Stimulated activated CD8-positive, alpha-beta memory T cell treated with anti-CD3 and anti-CD28 coated beads, Interleukin-2, amount 100 ng/mL, for 1 hour (primary cell): ENCODE measurements at regions not wholly inside any gene's neighbourhood (a gene's known extent, or its start where the extent isn't known, plus 50 kb on each side); places are given as distances from the start of the nearest gene placed in this dataset.

Source experiments
- DNase-seq, 2 donors: peaks; one replicate each; pipeline ENCODE4 v3.0.0-alpha.2; 2020; ENCODE audit warnings: low read depth in 2 of 2

DNA sequence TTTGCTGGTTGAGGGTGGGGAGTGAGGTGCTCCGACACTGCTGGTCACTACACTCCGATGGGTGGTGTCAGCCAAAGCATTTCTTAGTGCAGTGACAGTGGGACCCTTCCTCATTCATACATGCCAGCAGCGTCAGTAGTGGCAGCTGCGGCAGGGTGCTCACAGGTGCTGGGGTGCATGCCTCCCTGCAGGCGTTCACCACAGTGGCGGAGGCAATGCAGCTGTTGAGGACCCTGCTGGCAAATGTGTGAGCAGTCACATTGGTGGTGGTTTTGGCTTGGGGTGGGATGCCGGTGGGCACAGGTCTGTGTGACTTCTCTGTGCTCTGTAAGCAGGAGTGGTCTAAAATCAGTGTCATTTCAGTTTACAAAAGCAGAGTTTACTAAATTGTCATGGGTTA is 464.6 kb downstream of the FUT8 start:
- no peak for DNase-seq

DNA sequence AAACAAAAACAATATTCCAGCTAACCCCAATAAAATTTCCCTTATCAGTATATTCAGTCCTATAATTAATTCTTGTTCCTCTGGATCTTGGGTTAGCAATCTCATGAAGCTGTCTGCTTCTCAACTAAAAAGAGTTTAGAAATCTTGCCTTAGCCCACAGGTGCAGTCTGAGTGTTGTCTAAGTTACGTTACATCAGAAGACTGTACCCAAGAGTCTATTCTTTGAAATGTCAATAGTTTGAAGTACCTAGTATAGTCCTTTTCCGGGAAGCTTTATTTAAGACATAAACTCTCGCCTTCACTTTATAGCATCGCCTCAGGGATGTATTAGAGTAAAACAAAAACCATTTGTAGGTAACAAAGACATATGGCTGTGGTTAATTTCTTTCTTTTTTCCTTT is 465.1 kb downstream of the FUT8 start:
- no peak for DNase-seq

DNA sequence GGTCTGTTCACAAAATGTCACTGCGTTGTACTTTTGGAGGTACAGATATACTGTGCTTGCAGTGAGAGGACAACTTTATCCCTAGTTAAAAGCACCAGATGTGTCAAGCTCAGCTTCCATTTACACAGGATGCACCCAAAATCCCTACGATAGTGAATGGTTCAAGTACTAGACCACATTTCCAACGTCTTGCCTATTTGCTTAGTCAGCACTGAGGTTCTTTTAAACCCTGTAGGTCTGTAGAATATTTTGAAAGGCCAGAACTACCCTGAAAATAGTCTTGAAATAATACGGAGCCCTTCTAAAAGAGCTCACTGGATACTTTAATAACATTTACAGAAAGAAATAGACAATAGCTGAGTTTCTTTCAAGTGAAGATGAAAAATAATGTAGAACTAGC is 466.1 kb downstream of the FUT8 start:
- no peak for DNase-seq

DNA sequence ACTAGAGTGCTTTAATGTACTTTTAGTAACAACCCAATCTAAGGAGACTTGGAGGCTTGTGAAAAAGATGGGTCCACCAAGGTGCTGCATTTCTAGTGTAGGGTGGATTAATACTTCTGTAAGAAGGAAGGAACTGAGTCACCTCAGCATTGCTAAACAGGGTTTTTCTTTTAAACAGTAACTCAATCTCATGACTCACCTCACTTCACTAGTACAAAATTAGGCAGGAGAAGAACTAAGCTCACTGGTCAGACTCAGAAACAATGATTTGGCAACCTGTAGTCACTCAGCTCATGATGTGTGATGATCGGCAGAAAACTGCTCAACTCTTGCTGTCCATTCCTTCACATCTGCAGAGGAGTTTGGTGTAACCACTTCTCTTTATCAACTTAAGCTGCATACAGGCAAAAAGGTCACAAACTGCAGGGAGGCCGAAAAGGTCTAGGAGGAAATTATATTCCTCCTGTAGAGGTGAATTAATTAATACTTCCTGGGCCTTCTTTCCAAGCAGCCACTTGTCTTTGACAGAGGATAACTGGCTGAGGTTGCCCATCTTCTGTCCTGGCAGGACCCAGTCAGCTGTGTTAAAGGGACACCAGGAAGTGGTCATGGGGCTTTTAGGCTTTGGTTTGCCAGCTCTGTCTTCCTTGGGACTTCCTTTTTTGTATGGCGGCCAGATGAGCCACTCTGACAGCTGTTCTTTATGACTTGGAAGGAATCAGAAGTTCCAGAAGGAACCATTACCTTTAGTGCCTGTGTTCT is 466.9 kb downstream of the FUT8 start:
- DNase-seq = no peak

DNA sequence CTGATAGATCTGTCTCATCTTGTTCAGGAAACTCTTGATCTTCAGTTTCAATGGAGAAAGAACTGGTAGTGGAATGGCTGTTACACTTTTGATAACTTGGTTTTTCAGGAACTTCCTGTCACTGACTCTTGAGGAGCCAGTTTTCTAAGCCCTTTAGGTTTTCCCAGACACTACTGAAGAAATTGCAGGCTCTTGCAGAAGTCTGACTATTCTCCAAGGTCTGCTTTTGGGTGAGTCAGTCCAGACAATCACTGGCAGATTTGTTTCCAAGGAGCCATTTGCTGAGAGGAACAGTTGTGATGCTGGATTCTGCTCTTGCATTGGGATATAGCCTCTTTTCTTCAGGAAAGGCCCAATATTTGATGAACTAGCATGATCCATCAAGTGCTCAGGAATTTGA is 468.0 kb downstream of the FUT8 start:
- DNase-seq = no peak

DNA sequence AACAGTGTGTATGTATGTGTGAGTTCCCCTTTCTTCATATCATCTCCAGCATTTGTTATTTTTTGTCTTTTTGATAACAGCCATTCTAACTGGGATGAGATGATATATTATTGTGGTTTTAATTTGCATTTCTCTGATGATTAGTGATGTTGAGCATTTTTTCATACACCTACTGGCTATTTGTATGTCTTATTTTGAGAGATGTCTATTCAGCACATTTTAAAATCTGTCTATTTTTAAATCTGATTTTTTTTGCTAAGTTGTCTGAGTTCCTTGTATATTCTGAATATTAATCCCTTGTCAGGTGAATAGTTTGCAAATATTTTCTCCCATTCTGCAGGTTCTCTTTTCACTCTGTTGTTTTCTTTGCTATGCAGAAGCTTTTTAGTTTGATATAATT is 469.1 kb downstream of the FUT8 start:
- DNase-seq = no peak

DNA sequence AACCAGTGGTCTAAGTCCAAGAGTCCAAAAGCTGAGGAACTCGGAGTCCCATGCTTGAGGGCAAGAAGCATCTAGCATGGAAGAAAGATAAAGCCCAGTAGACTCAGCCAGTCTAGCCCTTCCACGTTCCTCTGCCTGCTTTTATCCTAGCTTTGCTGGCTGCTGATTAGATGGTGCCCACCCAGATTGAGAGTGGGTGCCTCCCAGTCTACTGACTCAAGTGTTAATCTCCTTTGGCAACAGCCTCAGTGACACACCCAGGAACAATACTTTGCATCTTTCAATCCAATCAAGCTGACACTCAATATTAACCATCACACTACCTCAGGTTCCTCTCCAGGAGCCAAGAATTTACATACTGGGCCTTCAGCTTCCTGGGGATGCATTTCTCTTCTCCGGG is 476.1 kb downstream of the FUT8 start:
- DNase-seq = no peak

DNA sequence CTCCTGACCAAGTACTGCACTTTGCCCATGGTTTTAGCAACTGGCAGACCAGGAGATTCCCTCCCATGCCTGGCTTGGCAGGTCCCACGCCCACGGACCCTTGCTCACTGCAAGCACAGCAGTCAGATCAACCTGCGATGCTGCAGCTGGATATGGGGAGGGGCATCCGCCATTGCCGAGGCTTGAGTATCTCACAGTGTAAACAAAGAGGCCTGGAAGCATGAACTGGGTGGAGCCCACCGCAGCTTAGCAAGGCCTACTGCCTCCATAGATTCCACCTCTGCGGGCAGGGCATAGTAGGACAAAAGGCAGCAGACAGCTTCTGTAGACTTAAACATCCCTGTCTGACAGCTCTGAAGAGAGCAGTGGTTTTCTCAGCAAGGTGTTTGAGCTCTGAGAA is 479.8 kb downstream of the FUT8 start:
- DNase-seq = no peak

DNA sequence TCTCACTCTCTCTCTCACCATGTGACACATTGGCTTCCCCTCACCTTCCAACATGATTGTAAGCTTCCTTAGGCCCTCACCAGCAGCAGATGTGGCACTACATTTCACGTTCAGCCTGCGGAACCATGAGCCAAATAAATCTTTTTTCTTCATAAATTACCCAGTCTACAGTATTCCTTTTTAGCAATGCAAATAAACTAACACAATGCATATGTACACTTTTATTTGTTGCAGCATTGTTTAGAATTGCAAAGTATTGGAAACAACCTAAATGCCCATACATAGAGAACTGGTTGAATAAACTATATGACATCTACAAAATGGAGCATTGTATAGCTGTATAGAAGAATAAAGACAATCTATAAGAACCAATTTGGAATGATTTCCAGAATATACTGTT is 487.6 kb downstream of the FUT8 start:
- DNase-seq = no peak

DNA sequence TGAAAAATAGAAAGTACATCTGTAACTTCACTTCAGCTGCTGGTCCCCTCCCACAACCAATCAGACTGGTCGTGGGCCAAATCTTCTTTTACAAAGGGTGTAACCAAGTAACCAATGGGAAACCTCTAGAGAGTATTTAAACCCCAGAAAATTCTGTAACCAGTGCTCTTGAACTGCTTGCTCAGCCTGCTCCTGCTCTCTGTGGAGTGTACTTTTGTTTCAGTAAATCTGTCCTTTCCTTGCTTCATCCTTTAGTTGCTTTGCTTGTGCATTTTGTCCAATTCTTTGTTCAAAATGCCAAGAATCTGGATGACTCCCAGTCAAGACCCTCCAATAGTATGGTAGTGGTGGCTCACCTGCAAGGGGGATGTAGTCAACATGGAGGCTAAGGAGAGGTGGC is 489.1 kb downstream of the FUT8 start:
- DNase-seq = no peak

DNA sequence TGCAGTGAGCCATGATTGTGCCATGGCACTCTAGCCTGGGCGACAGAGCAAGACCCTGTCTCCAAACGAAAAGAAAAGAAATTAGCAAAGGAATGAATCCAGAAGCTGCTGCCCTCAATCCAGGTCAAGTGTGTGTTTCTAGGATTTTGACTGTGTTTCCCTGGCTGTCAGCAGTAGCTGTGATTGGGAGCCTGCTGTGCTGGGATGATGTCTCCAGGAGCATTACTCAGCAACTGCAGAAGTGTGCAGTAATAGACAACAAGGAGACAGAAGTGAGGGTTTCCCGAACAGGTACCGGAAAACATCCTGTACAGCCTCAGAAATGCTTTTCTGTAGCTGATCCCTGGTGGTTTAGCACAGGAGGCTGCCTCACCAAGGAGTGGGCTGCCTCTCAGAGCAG is 492.5 kb downstream of the FUT8 start:
- no peak for DNase-seq

DNA sequence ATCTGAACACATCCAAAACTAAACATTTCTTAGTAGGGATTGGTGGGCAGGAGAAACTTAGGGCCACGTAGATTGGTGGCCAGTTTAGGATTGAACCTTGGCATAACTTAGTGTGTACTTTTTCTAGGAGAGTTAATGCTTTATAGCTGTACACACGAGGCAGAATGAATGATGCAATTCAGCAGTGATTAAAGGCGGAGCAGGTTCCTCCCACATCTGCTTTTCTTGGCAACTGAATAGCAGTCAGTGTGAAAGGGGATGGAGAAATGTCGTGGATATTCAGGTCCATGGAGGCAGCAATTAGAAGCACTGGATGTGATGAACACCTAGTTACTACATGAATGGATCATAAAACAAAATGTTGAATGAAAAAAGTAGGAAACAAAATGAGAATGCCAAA is 493.8 kb downstream of the FUT8 start:
- no peak for DNase-seq

DNA sequence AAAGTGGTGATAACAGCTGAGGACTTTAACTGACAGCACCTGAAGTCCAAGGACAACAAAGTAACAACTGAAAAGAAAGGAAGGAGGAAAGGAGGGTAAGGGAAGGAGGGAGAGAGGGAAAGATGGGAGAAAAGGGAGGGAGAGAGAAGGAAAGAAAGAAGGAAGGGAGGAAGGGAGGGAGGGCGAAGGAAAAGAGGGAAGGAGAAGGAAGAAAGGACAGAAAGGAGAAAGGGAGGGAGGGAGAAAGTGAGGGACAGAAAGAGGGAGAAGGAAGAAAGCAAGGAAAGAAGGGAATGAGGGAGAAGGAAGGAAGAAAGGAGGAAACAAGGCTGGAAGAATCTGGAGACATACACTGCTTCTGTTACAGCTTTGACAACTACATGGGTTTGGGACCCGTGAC is 494.4 kb downstream of the FUT8 start:
- DNase-seq = no peak

DNA sequence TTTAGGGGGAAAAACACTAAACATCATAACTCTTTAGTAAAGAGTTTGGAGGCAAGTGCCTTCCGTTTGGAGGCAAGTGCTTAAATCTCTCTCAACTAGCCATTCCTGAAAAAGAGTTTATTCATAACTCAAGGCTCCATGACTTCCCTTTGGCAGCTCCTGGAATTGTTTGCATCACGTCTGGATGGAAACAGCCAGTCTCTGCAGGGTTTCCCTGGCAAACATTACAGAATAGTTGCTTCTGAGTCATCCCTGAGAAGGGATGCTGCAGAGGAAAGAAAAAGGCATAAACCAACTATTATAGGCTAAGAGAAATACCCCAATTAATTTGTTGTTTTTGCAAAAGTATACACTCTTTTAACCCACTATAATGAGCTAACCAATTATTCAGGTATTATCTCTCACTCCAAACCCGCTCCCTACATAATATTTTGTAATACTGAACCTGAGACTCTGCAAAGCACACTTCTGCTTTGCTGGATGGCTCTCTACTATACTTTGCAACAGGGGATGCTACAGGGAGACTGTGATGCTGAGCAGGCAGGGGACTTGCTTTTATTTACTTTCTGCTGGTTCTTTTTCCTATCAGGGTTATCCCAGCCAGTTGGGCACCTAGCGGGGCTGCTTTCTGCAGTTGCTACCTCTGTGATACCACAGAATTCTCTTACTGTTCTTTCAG is 497.7 kb downstream of the FUT8 start:
- DNase-seq = no peak

DNA sequence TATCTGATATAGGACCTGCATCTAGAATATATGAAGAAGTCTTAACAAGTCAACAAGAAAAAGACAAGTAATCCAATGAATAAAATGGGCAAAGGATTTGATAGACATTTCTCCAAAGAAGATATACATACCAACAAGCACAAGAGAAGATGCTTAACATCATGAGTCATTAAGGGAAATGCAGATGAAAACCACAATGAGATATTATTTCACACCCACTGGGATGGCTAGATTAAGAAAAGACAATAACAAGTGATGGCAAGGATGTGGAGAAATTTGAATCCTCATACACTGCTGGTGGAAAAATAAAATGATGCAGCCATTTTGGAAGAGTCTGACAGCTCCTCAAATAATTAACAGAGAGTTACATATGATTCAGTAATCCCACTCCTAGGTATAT is 502.6 kb downstream of the FUT8 start:
- no peak for DNase-seq

DNA sequence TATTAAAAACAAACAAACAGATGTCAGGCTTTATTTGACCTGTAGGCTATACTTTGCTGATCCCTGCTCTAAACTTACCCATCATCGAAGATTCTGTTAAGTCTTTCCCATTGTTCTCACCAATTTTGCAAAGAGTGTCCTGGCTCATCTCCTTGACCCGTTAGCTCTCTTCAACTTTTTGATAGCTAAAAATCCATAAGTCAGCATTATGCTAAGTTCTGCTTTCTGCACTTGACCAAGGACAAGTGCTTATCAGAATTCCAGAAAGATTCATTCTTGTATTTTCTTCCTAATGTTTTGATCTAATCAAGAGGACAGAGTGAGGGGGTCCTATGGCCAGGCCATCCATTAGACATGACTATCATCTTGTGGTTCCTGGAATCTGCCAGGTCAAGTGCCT is 503.5 kb downstream of the FUT8 start:
- no peak for DNase-seq

DNA sequence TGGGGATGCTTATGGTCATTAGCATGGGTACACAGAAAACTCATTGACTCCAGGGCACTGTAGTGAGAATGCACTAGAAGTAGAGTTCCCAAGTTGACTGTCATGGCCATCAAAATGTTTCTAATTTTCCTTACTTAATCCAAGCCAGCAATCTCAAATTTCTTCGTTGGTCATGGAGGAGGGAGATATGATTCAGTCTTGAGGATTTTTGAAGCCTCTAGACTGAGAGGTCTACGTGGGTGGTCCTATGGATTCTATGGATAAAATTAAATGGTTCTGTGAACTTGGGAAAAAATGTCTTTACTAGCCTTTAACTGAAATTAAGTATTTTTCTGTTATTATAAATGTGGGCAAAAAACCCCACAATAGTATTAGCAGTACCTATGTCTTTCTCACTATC is 508.5 kb downstream of the FUT8 start:
- DNase-seq = no peak

DNA sequence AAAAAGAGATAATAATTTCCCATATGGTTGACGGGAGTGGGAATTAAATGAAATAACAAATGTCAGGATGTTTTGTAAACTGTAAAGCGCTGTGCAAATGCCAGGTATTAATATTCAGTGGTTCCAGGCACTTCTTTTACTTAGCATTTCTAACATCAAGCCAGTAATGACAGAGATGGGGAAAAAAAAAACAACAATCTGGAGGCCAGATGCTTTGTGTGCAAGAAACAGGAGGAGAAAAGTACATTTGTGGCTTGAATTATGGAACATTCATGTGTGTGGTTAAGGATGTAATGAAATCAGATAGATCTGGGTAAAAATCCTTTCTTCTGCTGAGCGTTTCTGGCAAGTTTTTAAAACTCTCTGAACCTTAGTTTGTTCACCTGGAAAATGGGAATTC is 509.6 kb downstream of the FUT8 start:
- DNase-seq = no peak

DNA sequence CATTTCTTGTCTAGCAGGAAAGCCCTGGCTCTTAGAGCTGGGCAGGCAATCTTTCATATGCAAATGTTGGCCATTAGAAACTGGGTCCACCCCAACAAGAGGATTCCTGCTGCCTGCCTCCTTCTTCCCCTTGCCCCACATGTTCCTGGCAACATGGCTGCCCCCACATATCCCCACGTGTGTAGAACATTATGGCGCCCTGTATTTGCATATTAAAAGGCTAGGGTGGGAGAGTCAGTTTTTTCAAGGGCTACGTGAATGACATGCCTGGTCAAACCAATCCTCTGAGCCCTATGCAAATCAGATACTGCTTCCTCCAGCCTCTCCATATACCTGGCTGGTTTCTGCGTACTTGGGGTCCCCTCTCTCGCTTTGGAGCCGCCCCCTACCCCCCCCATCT is 514.0 kb downstream of the FUT8 start:
- DNase-seq = no peak

DNA sequence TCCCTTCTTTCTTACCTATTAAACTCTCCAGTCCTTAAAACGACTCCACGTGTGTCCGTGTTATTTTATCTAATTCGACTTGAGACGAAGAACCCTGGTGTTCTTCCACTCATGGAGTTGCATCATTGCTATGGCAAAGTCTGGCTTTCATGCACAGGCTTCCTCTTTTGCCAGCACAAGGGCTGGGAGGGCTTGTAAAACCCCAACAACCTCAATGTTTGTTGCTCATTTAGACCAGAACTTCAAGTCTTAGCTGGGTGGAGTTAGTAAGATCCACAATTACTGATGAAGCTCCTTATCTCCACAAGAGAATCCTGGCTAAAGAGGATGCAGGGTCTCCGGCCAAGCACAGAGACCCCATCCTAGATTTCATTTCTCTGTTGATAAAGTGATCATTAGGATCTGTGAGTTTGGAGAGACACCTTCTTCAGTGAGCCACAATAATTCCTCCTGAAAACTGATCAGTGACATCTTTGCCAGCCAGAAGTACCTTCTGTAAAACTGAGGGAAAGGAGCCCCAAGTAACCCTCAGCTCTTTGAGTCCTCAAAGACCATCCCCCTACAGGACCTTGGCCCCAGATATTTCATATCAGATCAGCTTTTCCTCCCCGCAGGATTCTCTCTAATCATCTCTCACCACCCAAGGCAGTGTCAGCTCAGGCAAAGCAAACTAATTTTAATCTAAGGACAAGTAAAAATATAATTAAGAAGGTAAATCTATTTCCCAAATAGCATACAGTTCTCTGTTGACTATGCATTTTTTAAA is 514.6 kb downstream of the FUT8 start:
- DNase-seq = no peak

DNA sequence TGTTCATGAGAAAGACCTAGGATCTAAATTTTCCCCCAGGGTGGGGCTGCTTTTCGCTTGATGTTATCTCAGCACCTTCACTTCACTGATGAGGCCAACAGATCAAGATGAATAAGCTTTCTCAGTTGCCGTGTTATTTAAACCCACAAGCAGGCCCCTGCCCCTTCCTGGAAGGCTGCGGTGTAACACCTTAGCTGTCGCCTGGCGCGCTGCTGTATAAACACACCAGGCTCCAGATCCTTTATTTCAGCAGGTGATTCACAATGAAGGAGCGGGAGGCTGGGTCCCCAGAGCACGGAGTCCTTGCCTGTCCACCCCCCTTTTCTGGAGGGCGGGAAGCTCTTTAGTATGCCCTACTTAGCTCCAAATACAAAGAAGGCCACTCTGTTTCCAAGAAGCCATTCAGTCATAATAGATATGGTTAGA is 515.4 kb downstream of the FUT8 start:
- DNase-seq = peak; percentile 33 to 48

DNA sequence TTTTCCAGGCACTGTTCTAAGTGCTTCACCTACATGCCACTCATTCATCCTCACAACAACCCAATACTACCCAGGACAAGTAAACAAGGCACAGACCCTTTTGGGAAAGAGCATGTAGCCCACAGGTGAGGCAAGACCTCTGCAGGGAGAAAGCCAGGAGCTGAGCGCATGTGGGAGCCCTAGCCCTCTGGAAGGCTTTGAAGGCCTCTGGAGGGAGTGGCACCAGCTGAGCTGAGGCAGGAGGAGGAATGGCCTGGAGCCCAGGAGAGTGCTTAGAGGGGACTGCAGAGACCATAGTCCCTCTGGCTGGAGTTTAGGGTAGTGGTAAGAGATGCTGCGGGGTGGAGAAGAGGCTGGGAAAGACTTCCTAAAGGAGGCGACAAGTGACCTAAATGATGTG is 516.5 kb downstream of the FUT8 start:
- no peak for DNase-seq
